Heart left ventricle (tissue), 13 donors: ENCODE measurements at regions not wholly inside any gene's neighbourhood (a gene's known extent, or its start where the extent isn't known, plus 50 kb on each side); places are given as distances from the start of the nearest gene placed in this dataset.

Experiments
- POLR2A ChIP-seq, 2 donors: fragments of 450-650 bp; IDR thresholded peaks; one replicate each; pipeline ENCODE4 v1.6.1; 2017; ENCODE audit warnings: antibody characterized with exemption in 2 of 2, mild to moderate bottlenecking in 2 of 2, moderate library complexity in 2 of 2
- TF ChIP-seq, protein P1 (sequence below), 12 donors: fragments of 200-600 bp; sonication (generic) in 4 of 12; IDR thresholded peaks; one replicate each; pipeline versions ENCODE4 v1.5.0 to v1.8.0; 2018 to 2022; ENCODE audit warnings: antibody characterized with exemption in 12 of 12, mild to moderate bottlenecking in 5 of 12
- donor health status: ischemic (EF 13 %, LVEDD 7.1; RV severe dilation, severe dysfunction).
- donor health status: DM: no; HTN: yes; CAD: no.
- donor health status: DM: no; HTN: no; CAD: no.
- donor health status: ischemic (EF 25% LVEDD 6.9; RV normal size, moderate dysfunction).
- donor health status: ischemic (EF 25% LVEDD 5.7; RV mildly dilated, moderate dysfunction).
- donor health status: ischemic (EF 35%, LVEDD 5.7; RV mildly dilated, moderate dysfunction).
- donor health status: nonischemic (EF 11% LVEDD 7.7; RV severe dilation, severe dysfunction).
- donor health status: DM: yes; HTN: yes; CAD: no.
- donor health status: PGD.
- donor health status: ischemic (EF 29% LVEDD 5.4; RV normal size, mild dysfunction).
- donor health status: nonischemic (EF 23%, LVEDD 6.1; RV moderate dilation, normal function).

DNA sequence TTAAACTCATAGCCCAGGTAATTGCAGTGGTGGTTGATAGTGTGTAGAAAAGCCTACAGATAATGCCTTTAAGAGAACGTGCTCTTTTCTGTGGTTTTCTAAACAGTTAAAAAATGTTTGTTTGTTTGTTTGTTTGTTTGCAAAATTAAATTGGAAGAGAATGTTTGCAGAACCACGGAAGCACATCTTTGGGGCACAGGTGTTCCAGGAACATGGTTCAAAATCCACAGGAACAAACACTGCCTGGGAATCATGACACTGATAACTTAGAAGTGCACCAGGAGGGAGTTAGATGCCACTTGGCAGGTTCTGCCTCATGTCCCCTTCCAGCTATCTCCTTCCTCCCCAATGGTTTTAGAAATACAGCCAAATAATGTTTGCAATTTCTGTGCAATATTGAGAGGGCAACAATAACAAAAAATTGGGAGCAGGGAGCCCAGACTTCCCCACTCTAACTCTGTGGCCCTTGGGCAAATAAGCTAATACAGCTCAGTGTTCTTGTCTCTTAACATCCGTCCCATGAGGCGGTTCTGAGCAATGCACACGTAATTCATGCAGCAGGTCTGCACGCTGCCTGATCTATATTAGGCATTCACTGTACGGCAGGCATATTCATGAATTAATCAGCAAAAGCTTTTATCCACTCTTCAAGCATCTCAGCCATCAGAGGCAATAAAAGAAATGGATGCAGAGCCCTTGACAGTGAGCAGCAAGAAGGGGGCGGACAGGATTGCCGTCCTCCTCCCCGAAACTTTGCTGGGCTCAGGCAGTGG, 274.3 kb upstream of the FOXQ1 start:
- TF ChIP-seq, protein P1, sequence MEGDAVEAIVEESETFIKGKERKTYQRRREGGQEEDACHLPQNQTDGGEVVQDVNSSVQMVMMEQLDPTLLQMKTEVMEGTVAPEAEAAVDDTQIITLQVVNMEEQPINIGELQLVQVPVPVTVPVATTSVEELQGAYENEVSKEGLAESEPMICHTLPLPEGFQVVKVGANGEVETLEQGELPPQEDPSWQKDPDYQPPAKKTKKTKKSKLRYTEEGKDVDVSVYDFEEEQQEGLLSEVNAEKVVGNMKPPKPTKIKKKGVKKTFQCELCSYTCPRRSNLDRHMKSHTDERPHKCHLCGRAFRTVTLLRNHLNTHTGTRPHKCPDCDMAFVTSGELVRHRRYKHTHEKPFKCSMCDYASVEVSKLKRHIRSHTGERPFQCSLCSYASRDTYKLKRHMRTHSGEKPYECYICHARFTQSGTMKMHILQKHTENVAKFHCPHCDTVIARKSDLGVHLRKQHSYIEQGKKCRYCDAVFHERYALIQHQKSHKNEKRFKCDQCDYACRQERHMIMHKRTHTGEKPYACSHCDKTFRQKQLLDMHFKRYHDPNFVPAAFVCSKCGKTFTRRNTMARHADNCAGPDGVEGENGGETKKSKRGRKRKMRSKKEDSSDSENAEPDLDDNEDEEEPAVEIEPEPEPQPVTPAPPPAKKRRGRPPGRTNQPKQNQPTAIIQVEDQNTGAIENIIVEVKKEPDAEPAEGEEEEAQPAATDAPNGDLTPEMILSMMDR (IDR thresholded peaks at IDR 0.05): no peak
- no peak for TF ChIP-seq POLR2A (IDR thresholded peaks at IDR 0.05)
